Rectal smooth muscle tissue (tissue), 1 donor: ENCODE measurements at regions not wholly inside any gene's neighbourhood (a gene's known extent, or its start where the extent isn't known, plus 50 kb on each side); places are given as distances from the start of the nearest gene placed in this dataset.
"Not testable (repeated sequence)": the region's sequence is repeated elsewhere in the genome, so short reads cannot be mapped to it uniquely, and the experiment has no call there.

ENCODE experiments used
- H3K27ac ChIP-seq: one replicate; pipeline ENCODE4 v1.7.0; 2013; ENCODE audit warnings: low read depth, low read length, inconsistent platforms
- H3K27me3 ChIP-seq: one replicate; pipeline ENCODE4 v1.7.0; 2013; ENCODE audit warnings: low read length; ENCODE audit not compliant: control insufficient read depth, insufficient read depth
- H3K36me3 ChIP-seq: one replicate; pipeline ENCODE4 v1.7.0; 2013; ENCODE audit warnings: low read length; ENCODE audit not compliant: control insufficient read depth, insufficient read depth
- H3K4me1 ChIP-seq: one replicate; pipeline ENCODE4 v1.7.0; 2013; ENCODE audit warnings: low read length; ENCODE audit not compliant: control insufficient read depth, insufficient read depth
- H3K4me3 ChIP-seq: one replicate; pipeline ENCODE4 v1.7.0; 2013; ENCODE audit warnings: low read length
- H3K9ac ChIP-seq: one replicate; pipeline ENCODE4 v1.7.0; 2013; ENCODE audit warnings: low read length

DNA sequence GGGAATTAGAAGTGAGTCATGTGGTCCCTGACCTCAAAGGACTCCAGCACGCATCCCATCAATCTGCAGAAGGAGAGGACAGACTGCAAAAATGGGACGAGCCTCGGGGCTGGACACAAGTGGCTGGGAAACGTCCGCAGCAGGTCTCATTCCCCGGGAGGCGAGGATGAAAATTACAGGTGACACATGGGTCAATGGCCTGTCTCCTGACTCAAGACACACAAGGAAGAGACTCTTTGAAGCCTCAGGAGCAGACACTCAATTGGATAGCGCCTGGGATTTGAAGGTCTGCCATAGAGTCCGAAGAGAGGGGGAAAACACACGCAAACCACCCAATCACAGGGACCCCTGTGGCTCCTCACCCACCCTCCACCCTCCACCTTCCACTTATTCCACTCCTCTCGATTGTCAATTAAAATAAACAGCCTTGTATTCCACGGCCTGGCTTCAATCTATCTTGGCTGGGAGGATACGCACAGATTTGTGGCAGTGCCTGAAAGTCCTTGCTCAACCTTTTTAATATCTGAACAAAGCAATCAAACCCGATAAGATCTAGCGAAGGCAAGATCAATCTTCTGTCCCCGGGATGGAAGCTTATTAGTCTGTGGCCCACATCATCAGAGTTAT lies 101.8 kb upstream of the CADM1 start:
- no peak overlapping the region for H3K9ac ChIP-seq
- peaks cover 7% of the 10 kb centered on the region for H3K4me1 ChIP-seq
- no peaks in the 10 kb centered on the region for H3K27me3 ChIP-seq
- no peak overlapping the region for H3K27ac ChIP-seq
- H3K36me3 ChIP-seq = no peaks in the 10 kb centered on the region
- H3K4me3 ChIP-seq = no peak overlapping the region

- H3K4me3 ChIP-seq, H3K27ac ChIP-seq, H3K4me1 ChIP-seq, H3K36me3 ChIP-seq, H3K27me3 ChIP-seq, H3K9ac ChIP-seq: not testable (repeated sequence)
Observed at GRCh38 chr11:115605397-115605796, 101.2 kb upstream of the CADM1 start.

- Histone ChIP-seq H3K4me3 (no peak overlapping the region), H3K27me3 (no peaks in the 10 kb centered on the region), H3K9ac (no peak overlapping the region), H3K4me1 (no peaks in the 10 kb centered on the region), H3K36me3 (no peaks in the 10 kb centered on the region), H3K27ac (no peak overlapping the region)
Observed at GRCh38 chr11:115599125-115599524, 94.9 kb upstream of the CADM1 start.

GRCh38 chr11:115598257-115598901 lies 94.2 kb upstream of the CADM1 start:
- no peaks in the 10 kb centered on the region for H3K27me3 ChIP-seq

GRCh38 chr11:115591380-115591779 lies 87.2 kb upstream of the CADM1 start:
- H3K4me3 ChIP-seq = no peak overlapping the region
- H3K9ac ChIP-seq = no peak overlapping the region
- no peak overlapping the region for H3K27ac ChIP-seq
- no peaks in the 10 kb centered on the region for H3K4me1 ChIP-seq
- H3K36me3 ChIP-seq = no peaks in the 10 kb centered on the region
- no peaks in the 10 kb centered on the region for H3K27me3 ChIP-seq

More at GRCh38 chr11:115598257-115598901, 94.2 kb upstream of the CADM1 start:
- no peaks in the 10 kb centered on the region for H3K4me1 ChIP-seq
- H3K9ac ChIP-seq = no peak overlapping the region
- H3K36me3 ChIP-seq = no peaks in the 10 kb centered on the region
- no peak overlapping the region for H3K27ac ChIP-seq
- H3K4me3 ChIP-seq = no peak overlapping the region

DNA sequence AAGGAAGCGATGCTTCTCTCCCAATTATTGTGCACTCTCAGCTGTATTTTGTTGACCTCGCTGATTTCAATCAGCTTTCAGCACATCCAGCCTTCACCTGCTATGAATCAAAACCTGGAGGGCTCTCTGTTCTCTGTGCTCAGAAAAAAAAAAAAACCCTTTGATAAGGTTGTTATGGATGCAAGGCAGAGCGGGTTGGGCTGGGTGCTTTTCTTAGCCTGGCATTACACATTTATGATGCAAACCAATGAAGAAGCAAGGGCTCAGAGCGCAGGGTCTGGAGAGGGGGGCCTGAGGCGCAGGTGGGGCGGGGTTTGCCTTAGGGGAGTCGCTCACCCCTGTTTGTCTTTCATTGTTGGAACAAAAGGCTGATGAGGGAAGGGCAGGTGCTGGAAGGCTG lies 86.0 kb upstream of the CADM1 start:
- Histone ChIP-seq H3K27me3 (no peaks in the 10 kb centered on the region), H3K4me1 (no peaks in the 10 kb centered on the region), H3K4me3 (no peak overlapping the region), H3K9ac (no peak overlapping the region), H3K36me3 (no peaks in the 10 kb centered on the region), H3K27ac (no peak overlapping the region)

DNA sequence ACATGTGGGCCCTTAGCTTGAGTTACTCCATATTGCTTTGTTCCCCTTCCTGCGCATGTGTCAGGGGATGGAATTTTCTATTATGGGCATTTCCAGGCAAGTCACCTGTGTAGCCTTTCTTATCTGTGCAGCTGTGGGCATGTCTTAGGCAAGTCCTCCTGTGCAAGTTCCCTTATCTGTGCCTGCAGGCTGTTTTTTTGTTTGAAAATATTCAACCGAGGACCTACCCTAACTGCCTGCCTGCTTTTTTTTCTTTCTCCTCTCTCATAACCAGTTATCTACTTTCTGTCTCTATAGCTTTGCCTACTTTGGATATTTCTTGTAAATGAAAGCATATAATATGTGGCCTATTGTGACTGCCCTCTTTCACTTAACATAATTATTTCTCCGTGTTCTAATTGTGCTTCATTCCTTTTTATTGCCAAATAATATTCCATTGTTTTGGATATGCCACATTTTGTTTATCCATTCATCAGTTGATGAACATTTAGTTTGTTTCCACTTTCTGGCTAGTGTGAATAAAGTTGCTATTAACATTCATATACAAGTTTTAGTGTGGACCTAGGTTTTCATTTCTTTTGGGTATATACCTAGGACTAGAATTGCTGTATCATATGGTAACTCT lies 83.6 kb upstream of the CADM1 start:
- Histone ChIP-seq H3K9ac (no peak overlapping the region), H3K4me1 (no peaks in the 10 kb centered on the region), H3K27me3 (no peaks in the 10 kb centered on the region), H3K27ac (no peak overlapping the region), H3K36me3 (no peaks in the 10 kb centered on the region), H3K4me3 (no peak overlapping the region)

- H3K9ac ChIP-seq = no peak overlapping the region
- H3K4me3 ChIP-seq = no peak overlapping the region
- H3K27me3 ChIP-seq = no peaks in the 10 kb centered on the region
- H3K4me1 ChIP-seq = no peaks in the 10 kb centered on the region
- H3K27ac ChIP-seq = no peak overlapping the region
- H3K36me3 ChIP-seq = no peaks in the 10 kb centered on the region
Observed at GRCh38 chr11:115585361-115586024, 81.3 kb upstream of the CADM1 start.

DNA sequence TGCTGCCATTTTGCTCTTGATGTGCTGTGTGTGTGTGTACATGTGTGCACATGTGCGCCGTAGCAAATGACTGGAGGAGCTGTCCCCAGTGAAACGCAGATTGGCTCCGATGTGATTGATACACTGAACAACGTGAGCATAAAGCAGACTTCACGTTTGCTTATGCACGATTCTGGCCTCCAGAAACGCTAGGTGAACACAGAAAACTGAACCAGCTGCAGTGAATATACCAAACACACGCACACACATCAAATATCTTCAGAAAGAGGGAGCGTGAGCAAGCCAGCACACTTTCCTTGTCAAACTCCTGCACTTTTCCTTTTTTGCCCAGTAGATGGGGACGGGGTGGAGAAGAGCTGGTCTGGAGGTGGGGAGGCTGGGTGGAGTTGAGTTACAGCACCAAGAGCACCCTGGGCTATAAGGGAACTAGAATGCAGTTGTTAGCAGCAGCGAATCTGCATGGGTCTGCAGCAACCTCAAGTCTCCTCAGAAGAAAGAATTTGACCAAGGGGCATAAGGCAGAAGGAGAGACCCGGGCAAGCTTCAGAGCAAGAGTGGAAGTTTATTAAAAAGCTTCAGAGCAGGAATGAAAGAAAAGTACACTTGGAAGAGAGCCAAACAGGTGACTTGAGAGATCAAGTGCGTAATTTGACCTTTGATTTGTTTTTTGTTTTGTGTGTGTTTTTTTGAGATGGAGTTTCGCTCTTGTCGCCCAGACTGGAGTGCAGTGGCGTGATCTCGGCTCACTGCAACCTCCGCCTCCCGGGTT lies 77.8 kb upstream of the CADM1 start:
- H3K27me3 ChIP-seq = no peaks in the 10 kb centered on the region
- no peak overlapping the region for H3K27ac ChIP-seq
- no peak overlapping the region for H3K4me3 ChIP-seq
- H3K36me3 ChIP-seq = no peaks in the 10 kb centered on the region
- no peak overlapping the region for H3K9ac ChIP-seq
- no peaks in the 10 kb centered on the region for H3K4me1 ChIP-seq

DNA sequence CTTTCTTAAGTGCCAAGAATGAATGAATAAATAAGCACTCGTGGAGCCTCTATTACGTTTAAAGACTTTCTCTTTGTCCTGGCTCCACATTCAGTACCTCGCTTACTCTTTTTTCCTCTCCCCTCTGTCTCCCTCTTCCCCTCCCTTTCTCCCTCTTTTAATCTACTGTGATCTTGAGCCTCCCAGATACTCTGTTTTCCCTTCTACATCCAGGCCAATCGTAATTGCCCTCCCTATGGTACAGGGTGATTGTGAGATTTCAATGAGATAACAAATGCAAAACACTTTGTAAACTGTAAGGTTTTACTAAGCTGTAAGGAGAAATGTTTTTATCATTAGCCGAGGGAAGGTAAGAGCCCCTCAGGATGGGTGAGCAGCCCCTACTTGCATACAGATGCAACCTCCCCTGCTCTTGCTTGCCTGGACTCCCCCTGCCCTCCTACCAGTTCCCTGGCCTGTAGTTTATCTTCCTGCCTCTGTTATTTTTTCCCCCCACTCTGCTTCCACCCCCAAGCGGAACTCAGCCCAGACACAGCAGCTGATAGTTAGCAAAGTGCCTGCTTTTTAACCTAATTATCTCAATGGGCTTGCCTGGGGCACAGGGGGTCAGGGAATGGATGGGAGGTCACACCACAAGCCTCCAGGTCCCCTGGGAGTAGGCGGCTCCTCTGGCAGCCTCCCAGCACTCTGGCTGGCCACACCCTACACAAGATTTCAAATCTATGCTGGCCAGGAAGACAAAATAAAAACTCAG lies 76.9 kb upstream of the CADM1 start:
- Histone ChIP-seq H3K9ac (no peak overlapping the region), H3K27me3 (no peaks in the 10 kb centered on the region), H3K4me3 (no peak overlapping the region), H3K4me1 (no peaks in the 10 kb centered on the region), H3K27ac (no peak overlapping the region), H3K36me3 (no peaks in the 10 kb centered on the region)

DNA sequence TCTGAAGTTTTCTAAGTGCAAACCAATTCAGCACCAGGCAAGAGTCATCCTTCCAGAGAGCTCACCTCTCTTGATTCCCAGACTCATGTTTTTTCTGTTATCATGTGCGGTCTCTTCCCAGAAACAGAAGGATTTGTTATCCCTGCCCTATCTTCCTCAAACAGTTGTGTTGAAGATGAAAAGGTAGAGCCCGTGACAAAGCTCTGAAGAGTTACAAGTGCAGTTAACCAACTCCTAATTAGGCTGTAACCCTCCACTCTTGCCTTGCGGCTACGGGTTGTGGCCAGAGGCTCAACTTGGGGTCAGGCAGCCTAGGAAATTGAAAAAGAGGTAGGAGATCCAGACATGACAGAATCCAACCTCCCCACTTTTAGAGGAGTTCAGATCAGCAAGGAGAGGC lies 76.2 kb upstream of the CADM1 start:
- no peaks in the 10 kb centered on the region for H3K36me3 ChIP-seq
- H3K4me3 ChIP-seq = no peak overlapping the region
- no peak overlapping the region for H3K9ac ChIP-seq
- no peaks in the 10 kb centered on the region for H3K27me3 ChIP-seq
- H3K27ac ChIP-seq = no peak overlapping the region
- no peaks in the 10 kb centered on the region for H3K4me1 ChIP-seq
